ENCODE measurements at regions not wholly inside any gene's neighbourhood (a gene's known extent, or its start where the extent isn't known, plus 50 kb on each side); places are given as distances from the start of the nearest gene placed in this dataset.

DNA sequence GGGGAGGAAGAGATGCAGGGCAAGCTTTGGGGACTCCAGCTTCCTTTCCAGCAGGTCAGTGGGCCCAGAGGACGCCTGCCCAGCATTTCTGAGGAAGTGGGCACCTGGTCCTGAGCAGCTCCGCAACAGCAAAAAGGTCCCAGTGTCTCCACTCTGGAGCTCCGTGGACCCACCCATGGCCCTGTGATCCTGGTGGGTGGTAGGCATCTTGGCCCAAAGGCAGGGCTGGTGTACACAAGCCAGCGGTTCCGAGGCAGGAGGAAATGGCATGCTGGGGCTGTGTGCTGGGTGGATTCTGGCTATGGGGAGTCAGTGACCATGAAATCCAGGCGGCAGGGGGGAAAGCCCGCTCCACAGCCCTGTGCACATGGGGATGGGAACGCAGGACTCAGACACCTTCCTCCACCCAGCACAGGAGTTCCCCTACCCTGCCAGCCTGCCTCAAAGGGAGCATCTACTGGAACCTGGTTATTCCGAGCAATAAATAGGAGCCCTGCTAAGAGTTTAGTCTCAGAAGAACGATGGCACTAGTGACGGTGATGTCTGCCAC, 206.0 kb downstream of the GLI2 start:
- POLR2A ChIA-PET, result no interaction called here
- in situ Hi-C loops (cut with HindIII; ENCODE audit: extremely low pct_ligation_motif_present, low pct_unique_long_range_greater_than_20kb), result no loop called here
- Histone ChIP-seq H3K9ac (ENCODE audit: insufficient read depth, low read depth, low read length) (no peak overlapping the region), H3K4me3 (replicated peaks in 1 of 3; ENCODE audit: insufficient read depth in 1 of 3, low read depth in 2 of 3, low read length in 3 of 3) (no peak overlapping the region), H3K36me3 (replicated peaks in 1 of 2; ENCODE audit: control insufficient read depth in 1 of 2, insufficient read depth in 2 of 2, low read length in 2 of 2) (no peaks in the 10 kb centered on the region), H3K4me1 (ENCODE audit: insufficient read depth, low read length) (peaks cover 59% of the 10 kb centered on the region), H3K4me2 (ENCODE audit: low read depth, low read length) (no peak overlapping the region), H3K79me2 (ENCODE audit: insufficient read depth, low read length) (no peaks in the 10 kb centered on the region), H3K9me3 (ENCODE audit: low read length) (no peaks in the 10 kb centered on the region), H3K27ac (ENCODE audit: extremely low read length, insufficient read depth, low read length) (no peak overlapping the region), H4K20me1 (ENCODE audit: insufficient read depth, low read length) (no peaks in the 10 kb centered on the region; the same call in 1 of the 2 replicates), H2AFZ (ENCODE audit: low read length) (no peak overlapping the region), H3K27me3 (ENCODE audit: control insufficient read depth in 1 of 2, insufficient read depth in 2 of 2, low read length in 2 of 2) (peaks cover 4 to 29% of the 10 kb centered on the region in 2 experiments; a peak in 2 of 5 replicates)
- FAIRE-seq (no peak), DNase-seq (ENCODE audit: low spot score) (no peak), ATAC-seq (no peak)
- TF ChIP-seq, protein P1, sequence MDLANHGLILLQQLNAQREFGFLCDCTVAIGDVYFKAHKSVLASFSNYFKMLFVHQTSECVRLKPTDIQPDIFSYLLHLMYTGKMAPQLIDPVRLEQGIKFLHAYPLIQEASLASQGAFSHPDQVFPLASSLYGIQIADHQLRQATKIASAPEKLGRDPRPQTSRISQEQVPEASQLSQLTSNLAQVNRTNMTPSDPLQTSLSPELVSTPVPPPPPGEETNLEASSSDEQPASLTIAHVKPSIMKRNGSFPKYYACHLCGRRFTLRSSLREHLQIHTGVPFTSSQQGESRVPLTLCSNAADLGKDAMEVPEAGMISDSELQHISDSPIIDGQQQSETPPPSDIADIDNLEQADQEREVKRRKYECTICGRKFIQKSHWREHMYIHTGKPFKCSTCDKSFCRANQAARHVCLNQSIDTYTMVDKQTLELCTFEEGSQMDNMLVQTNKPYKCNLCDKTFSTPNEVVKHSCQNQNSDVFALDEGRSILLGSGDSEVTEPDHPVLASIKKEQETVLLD (CRISPR knock-in tag; IDR thresholded peaks at IDR 0.05; ENCODE audit: low read depth), result no peak
- TF ChIP-seq ZFY (CRISPR knock-in tag; IDR thresholded peaks at IDR 0.05) (no peak), ZNF644 (CRISPR knock-in tag; IDR thresholded peaks at IDR 0.05; ENCODE audit: low read depth) (no peak), SIN3A (IDR thresholded peaks at IDR 0.05; ENCODE audit: borderline replicate concordance, low read depth, low read length) (no peak), KMT2A (CRISPR knock-in tag; IDR thresholded peaks at IDR 0.05) (no peak), TBX2 (CRISPR knock-in tag; IDR thresholded peaks at IDR 0.05; ENCODE audit: borderline replicate concordance) (no peak), ARNT (IDR thresholded peaks at IDR 0.05) (no peak), ZSCAN25 (CRISPR knock-in tag; IDR thresholded peaks at IDR 0.05) (no peak), ZNF383 (CRISPR knock-in tag; IDR thresholded peaks at IDR 0.05; ENCODE audit: borderline replicate concordance) (no peak), CBFB (CRISPR knock-in tag; IDR thresholded peaks at IDR 0.05) (no peak), PAX8 (CRISPR knock-in tag; IDR thresholded peaks at IDR 0.05; ENCODE audit: borderline replicate concordance) (no peak), HNF4A (CRISPR knock-in tag; IDR thresholded peaks at IDR 0.05) (no peak)
- TF ChIP-seq, protein P2, sequence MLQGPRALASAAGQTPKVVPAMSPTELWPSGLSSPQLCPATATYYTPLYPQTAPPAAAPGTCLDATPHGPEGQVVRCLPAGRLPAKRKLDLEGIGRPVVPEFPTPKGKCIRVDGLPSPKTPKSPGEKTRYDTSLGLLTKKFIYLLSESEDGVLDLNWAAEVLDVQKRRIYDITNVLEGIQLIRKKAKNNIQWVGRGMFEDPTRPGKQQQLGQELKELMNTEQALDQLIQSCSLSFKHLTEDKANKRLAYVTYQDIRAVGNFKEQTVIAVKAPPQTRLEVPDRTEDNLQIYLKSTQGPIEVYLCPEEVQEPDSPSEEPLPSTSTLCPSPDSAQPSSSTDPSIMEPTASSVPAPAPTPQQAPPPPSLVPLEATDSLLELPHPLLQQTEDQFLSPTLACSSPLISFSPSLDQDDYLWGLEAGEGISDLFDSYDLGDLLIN (CRISPR knock-in tag; IDR thresholded peaks at IDR 0.05; ENCODE audit: borderline replicate concordance), result no peak
- TF ChIP-seq, protein P3, sequence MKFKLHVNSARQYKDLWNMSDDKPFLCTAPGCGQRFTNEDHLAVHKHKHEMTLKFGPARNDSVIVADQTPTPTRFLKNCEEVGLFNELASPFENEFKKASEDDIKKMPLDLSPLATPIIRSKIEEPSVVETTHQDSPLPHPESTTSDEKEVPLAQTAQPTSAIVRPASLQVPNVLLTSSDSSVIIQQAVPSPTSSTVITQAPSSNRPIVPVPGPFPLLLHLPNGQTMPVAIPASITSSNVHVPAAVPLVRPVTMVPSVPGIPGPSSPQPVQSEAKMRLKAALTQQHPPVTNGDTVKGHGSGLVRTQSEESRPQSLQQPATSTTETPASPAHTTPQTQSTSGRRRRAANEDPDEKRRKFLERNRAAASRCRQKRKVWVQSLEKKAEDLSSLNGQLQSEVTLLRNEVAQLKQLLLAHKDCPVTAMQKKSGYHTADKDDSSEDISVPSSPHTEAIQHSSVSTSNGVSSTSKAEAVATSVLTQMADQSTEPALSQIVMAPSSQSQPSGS (CRISPR knock-in tag; IDR thresholded peaks at IDR 0.05), result no peak
- no TSS peak for BruUV-seq (replicated peaks)
- CTCF ChIA-PET (ENCODE audit: low intra/inter-chr PET ratio, low total read pairs), result no interaction called here
- 77% methylated on average over 8 of the region's 11 CpGs for WGBS (ENCODE audit: low lambda C conversion rate)
- intact Hi-C loops (cut with micrococcal nuclease; ENCODE audit: unreplicated experiment), result no loop called here

Data from HepG2 (cell line).